ENCODE measurements at regions not wholly inside any gene's neighbourhood (a gene's known extent, or its start where the extent isn't known, plus 50 kb on each side); places are given as distances from the start of the nearest gene placed in this dataset.

GRCh38 chr1:222956601-222957000 lies 141.8 kb downstream of the DISP1 start:
- TF ChIP-seq, protein P1, sequence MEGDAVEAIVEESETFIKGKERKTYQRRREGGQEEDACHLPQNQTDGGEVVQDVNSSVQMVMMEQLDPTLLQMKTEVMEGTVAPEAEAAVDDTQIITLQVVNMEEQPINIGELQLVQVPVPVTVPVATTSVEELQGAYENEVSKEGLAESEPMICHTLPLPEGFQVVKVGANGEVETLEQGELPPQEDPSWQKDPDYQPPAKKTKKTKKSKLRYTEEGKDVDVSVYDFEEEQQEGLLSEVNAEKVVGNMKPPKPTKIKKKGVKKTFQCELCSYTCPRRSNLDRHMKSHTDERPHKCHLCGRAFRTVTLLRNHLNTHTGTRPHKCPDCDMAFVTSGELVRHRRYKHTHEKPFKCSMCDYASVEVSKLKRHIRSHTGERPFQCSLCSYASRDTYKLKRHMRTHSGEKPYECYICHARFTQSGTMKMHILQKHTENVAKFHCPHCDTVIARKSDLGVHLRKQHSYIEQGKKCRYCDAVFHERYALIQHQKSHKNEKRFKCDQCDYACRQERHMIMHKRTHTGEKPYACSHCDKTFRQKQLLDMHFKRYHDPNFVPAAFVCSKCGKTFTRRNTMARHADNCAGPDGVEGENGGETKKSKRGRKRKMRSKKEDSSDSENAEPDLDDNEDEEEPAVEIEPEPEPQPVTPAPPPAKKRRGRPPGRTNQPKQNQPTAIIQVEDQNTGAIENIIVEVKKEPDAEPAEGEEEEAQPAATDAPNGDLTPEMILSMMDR (IDR thresholded peaks at IDR 0.05) = no peak
- no peak for TF ChIP-seq POLR2A (IDR thresholded peaks at IDR 0.05)

All from testis (tissue), 2 donors.